OCI-LY7 (cell line): ENCODE measurements at regions not wholly inside any gene's neighbourhood (a gene's known extent, or its start where the extent isn't known, plus 50 kb on each side); places are given as distances from the start of the nearest gene placed in this dataset.

ENCODE experiments used
- EZH2phosphoT487 ChIP-seq: fragments of 200-600 bp; sonication (generic); IDR thresholded peaks from 2 replicates; pipeline ENCODE4 v1.6.1; 2018; ENCODE audit warnings: low read depth, borderline replicate concordance, mild to moderate bottlenecking, mixed run types, antibody characterized with exemption, low read length, moderate library complexity, mixed read lengths
- TF ChIP-seq, protein P1 (sequence below): fragments of 200-600 bp; sonication (generic); conservative IDR thresholded peaks from 2 replicates; pipeline ENCODE4 v1.5.1; 2014; ENCODE audit warnings: mild to moderate bottlenecking, antibody characterized with exemption, low read length, moderate library complexity, mixed read lengths

- TF ChIP-seq, protein P1, sequence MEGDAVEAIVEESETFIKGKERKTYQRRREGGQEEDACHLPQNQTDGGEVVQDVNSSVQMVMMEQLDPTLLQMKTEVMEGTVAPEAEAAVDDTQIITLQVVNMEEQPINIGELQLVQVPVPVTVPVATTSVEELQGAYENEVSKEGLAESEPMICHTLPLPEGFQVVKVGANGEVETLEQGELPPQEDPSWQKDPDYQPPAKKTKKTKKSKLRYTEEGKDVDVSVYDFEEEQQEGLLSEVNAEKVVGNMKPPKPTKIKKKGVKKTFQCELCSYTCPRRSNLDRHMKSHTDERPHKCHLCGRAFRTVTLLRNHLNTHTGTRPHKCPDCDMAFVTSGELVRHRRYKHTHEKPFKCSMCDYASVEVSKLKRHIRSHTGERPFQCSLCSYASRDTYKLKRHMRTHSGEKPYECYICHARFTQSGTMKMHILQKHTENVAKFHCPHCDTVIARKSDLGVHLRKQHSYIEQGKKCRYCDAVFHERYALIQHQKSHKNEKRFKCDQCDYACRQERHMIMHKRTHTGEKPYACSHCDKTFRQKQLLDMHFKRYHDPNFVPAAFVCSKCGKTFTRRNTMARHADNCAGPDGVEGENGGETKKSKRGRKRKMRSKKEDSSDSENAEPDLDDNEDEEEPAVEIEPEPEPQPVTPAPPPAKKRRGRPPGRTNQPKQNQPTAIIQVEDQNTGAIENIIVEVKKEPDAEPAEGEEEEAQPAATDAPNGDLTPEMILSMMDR: no peak
- TF ChIP-seq EZH2phosphoT487: no peak
Measured at GRCh38 chr12:73330584-73331351, 1058.6 kb downstream of the TRHDE start.
